ENCODE measurements at regions not wholly inside any gene's neighbourhood (a gene's known extent, or its start where the extent isn't known, plus 50 kb on each side); places are given as distances from the start of the nearest gene placed in this dataset.
A peak's percentile ranks its signal among the peaks of the same experiment; 100 is the strongest.
"Not testable (repeated sequence)": the region's sequence is repeated elsewhere in the genome, so short reads cannot be mapped to it uniquely, and the experiment has no call there.

- Histone ChIP-seq H3K9ac (ENCODE audit: low read depth, low read length) (no peak overlapping the region), H3K27me3 (ENCODE audit: insufficient read depth, low read length) (no peaks in the 10 kb centered on the region), H3K4me3 (ENCODE audit: low read length) (no peak overlapping the region), H3K4me1 (ENCODE audit: insufficient read depth, low read length) (no peaks in the 10 kb centered on the region), H3K27ac (ENCODE audit: low read length) (no peak overlapping the region), H3K36me3 (ENCODE audit: insufficient read depth, low read depth, low read length) (no peaks in the 10 kb centered on the region), H3K9me3 (ENCODE audit: insufficient read depth, low read depth, low read length) (no peaks in the 10 kb centered on the region)
These were observed 487.4 kb upstream of the SALL3 start for GRCh38 chr18:78492064-78492812.

- Histone ChIP-seq H3K27me3 (ENCODE audit: insufficient read depth, low read length) (no peaks in the 10 kb centered on the region), H3K4me3 (ENCODE audit: low read length) (no peak overlapping the region), H3K36me3 (ENCODE audit: insufficient read depth, low read depth, low read length) (no peaks in the 10 kb centered on the region), H3K9me3 (ENCODE audit: insufficient read depth, low read depth, low read length) (no peaks in the 10 kb centered on the region), H3K27ac (ENCODE audit: low read length) (no peak overlapping the region), H3K4me1 (ENCODE audit: insufficient read depth, low read length) (no peaks in the 10 kb centered on the region), H3K9ac (ENCODE audit: low read depth, low read length) (no peak overlapping the region)
These were observed 486.7 kb upstream of the SALL3 start for GRCh38 chr18:78492813-78493371.

GRCh38 chr18:78493490-78493889 lies 486.1 kb upstream of the SALL3 start:
- not testable (repeated sequence) for H3K27me3 ChIP-seq (ENCODE audit: insufficient read depth, low read length); H3K9me3 ChIP-seq (ENCODE audit: insufficient read depth, low read depth, low read length); H3K27ac ChIP-seq (ENCODE audit: low read length); H3K9ac ChIP-seq (ENCODE audit: low read depth, low read length); H3K4me3 ChIP-seq (ENCODE audit: low read length); H3K4me1 ChIP-seq (ENCODE audit: insufficient read depth, low read length); H3K36me3 ChIP-seq (ENCODE audit: insufficient read depth, low read depth, low read length)

- no peak overlapping the region for H3K9ac ChIP-seq (ENCODE audit: low read depth, low read length)
- H3K27ac ChIP-seq (ENCODE audit: low read length) = no peak overlapping the region
- H3K4me1 ChIP-seq (ENCODE audit: insufficient read depth, low read length) = no peaks in the 10 kb centered on the region
- H3K4me3 ChIP-seq (ENCODE audit: low read length) = no peak overlapping the region
- H3K27me3 ChIP-seq (ENCODE audit: insufficient read depth, low read length) = no peaks in the 10 kb centered on the region
- H3K9me3 ChIP-seq (ENCODE audit: insufficient read depth, low read depth, low read length) = no peaks in the 10 kb centered on the region
- no peaks in the 10 kb centered on the region for H3K36me3 ChIP-seq (ENCODE audit: insufficient read depth, low read depth, low read length)
These were observed 485.2 kb upstream of the SALL3 start for GRCh38 chr18:78494204-78495085.

- no peaks in the 10 kb centered on the region for H3K9me3 ChIP-seq (ENCODE audit: insufficient read depth, low read depth, low read length)
- no peaks in the 10 kb centered on the region for H3K4me1 ChIP-seq (ENCODE audit: insufficient read depth, low read length)
- no peak overlapping the region for H3K4me3 ChIP-seq (ENCODE audit: low read length)
- H3K36me3 ChIP-seq (ENCODE audit: insufficient read depth, low read depth, low read length) = no peaks in the 10 kb centered on the region
- no peak overlapping the region for H3K9ac ChIP-seq (ENCODE audit: low read depth, low read length)
- no peaks in the 10 kb centered on the region for H3K27me3 ChIP-seq (ENCODE audit: insufficient read depth, low read length)
- H3K27ac ChIP-seq (ENCODE audit: low read length) = no peak overlapping the region
These were observed 484.1 kb upstream of the SALL3 start for GRCh38 chr18:78495550-78495949.

GRCh38 chr18:78496079-78496478 lies 483.5 kb upstream of the SALL3 start:
- no peak overlapping the region for H3K4me3 ChIP-seq (ENCODE audit: low read length)
- no peaks in the 10 kb centered on the region for H3K36me3 ChIP-seq (ENCODE audit: insufficient read depth, low read depth, low read length)
- no peaks in the 10 kb centered on the region for H3K9me3 ChIP-seq (ENCODE audit: insufficient read depth, low read depth, low read length)
- H3K9ac ChIP-seq (ENCODE audit: low read depth, low read length) = no peak overlapping the region
- no peaks in the 10 kb centered on the region for H3K27me3 ChIP-seq (ENCODE audit: insufficient read depth, low read length)
- H3K4me1 ChIP-seq (ENCODE audit: insufficient read depth, low read length) = no peaks in the 10 kb centered on the region
- H3K27ac ChIP-seq (ENCODE audit: low read length) = no peak overlapping the region

GRCh38 chr18:78497641-78498040 lies 482.0 kb upstream of the SALL3 start:
- Histone ChIP-seq H3K4me3 (ENCODE audit: low read length) (no peak overlapping the region), H3K4me1 (ENCODE audit: insufficient read depth, low read length) (no peaks in the 10 kb centered on the region), H3K27me3 (ENCODE audit: insufficient read depth, low read length) (no peaks in the 10 kb centered on the region), H3K36me3 (ENCODE audit: insufficient read depth, low read depth, low read length) (no peaks in the 10 kb centered on the region), H3K27ac (ENCODE audit: low read length) (no peak overlapping the region), H3K9ac (ENCODE audit: low read depth, low read length) (no peak overlapping the region), H3K9me3 (ENCODE audit: insufficient read depth, low read depth, low read length) (no peaks in the 10 kb centered on the region)

- Histone ChIP-seq H3K9me3 (ENCODE audit: insufficient read depth, low read depth, low read length) (no peaks in the 10 kb centered on the region), H3K4me1 (ENCODE audit: insufficient read depth, low read length) (no peaks in the 10 kb centered on the region), H3K4me3 (ENCODE audit: low read length) (no peak overlapping the region)
These were observed 480.0 kb upstream of the SALL3 start for GRCh38 chr18:78499586-78499985.

GRCh38 chr18:78501251-78501650 lies 478.4 kb upstream of the SALL3 start:
- Histone ChIP-seq H3K27me3 (ENCODE audit: insufficient read depth, low read length) (peaks cover under 1% of the 10 kb centered on the region; the same call in 1 of the 2 replicates), H3K36me3 (ENCODE audit: insufficient read depth, low read depth, low read length) (no peaks in the 10 kb centered on the region), H3K4me1 (ENCODE audit: insufficient read depth, low read length) (no peaks in the 10 kb centered on the region), H3K9ac (ENCODE audit: low read depth, low read length) (no peak overlapping the region), H3K4me3 (ENCODE audit: low read length) (no peak overlapping the region), H3K27ac (ENCODE audit: low read length) (no peak overlapping the region), H3K9me3 (ENCODE audit: insufficient read depth, low read depth, low read length) (no peaks in the 10 kb centered on the region)

More at GRCh38 chr18:78499586-78499985, 480.0 kb upstream of the SALL3 start:
- Histone ChIP-seq H3K36me3 (ENCODE audit: insufficient read depth, low read depth, low read length) (no peaks in the 10 kb centered on the region), H3K27ac (ENCODE audit: low read length) (no peak overlapping the region), H3K9ac (ENCODE audit: low read depth, low read length) (no peak overlapping the region), H3K27me3 (ENCODE audit: insufficient read depth, low read length) (no peaks in the 10 kb centered on the region)

GRCh38 chr18:78503129-78503528 lies 476.5 kb upstream of the SALL3 start:
- Histone ChIP-seq H3K36me3 (ENCODE audit: insufficient read depth, low read depth, low read length) (no peaks in the 10 kb centered on the region), H3K9me3 (ENCODE audit: insufficient read depth, low read depth, low read length) (no peaks in the 10 kb centered on the region), H3K27ac (ENCODE audit: low read length) (no peak overlapping the region), H3K4me3 (ENCODE audit: low read length) (no peak overlapping the region), H3K4me1 (ENCODE audit: insufficient read depth, low read length) (no peaks in the 10 kb centered on the region), H3K27me3 (ENCODE audit: insufficient read depth, low read length) (peaks cover 14% of the 10 kb centered on the region), H3K9ac (ENCODE audit: low read depth, low read length) (no peak overlapping the region)

GRCh38 chr18:78505851-78506461 lies 473.7 kb upstream of the SALL3 start:
- Histone ChIP-seq H3K36me3 (ENCODE audit: insufficient read depth, low read depth, low read length) (no peaks in the 10 kb centered on the region), H3K27ac (ENCODE audit: low read length) (no peak overlapping the region), H3K9me3 (ENCODE audit: insufficient read depth, low read depth, low read length) (no peaks in the 10 kb centered on the region), H3K4me1 (ENCODE audit: insufficient read depth, low read length) (no peaks in the 10 kb centered on the region), H3K9ac (ENCODE audit: low read depth, low read length) (no peak overlapping the region), H3K27me3 (ENCODE audit: insufficient read depth, low read length) (peaks cover 17% of the 10 kb centered on the region), H3K4me3 (ENCODE audit: low read length) (0 out of 2 replicates have a peak overlapping the region, but pooled peaks have one; percentile 13)
